Muscle of leg (tissue), 3 donors: ENCODE measurements at regions not wholly inside any gene's neighbourhood (a gene's known extent, or its start where the extent isn't known, plus 50 kb on each side); places are given as distances from the start of the nearest gene placed in this dataset.
"Not testable (repeated sequence)": the region's sequence is repeated elsewhere in the genome, so short reads cannot be mapped to it uniquely, and the experiment has no call there.

ENCODE experiments used
- DNase-seq: peaks from one replicate; pipeline ENCODE4 v3.0.0; 2013
- H3K27ac ChIP-seq: one replicate; pipeline ENCODE4 v1.5.1; 2013; ENCODE audit warnings: mild to moderate bottlenecking, low read length, control low read depth
- H3K27me3 ChIP-seq: one replicate; pipeline ENCODE4 v1.6.1; 2013; ENCODE audit warnings: low read length; ENCODE audit not compliant: control insufficient read depth, insufficient read depth
- H3K36me3 ChIP-seq: one replicate; pipeline ENCODE4 v1.6.1; 2013; ENCODE audit warnings: low read length; ENCODE audit not compliant: control insufficient read depth, insufficient read depth
- H3K4me1 ChIP-seq: one replicate; pipeline ENCODE4 v1.6.1; 2013; ENCODE audit warnings: low read length; ENCODE audit not compliant: control insufficient read depth, insufficient read depth
- H3K4me3 ChIP-seq: one replicate; pipeline ENCODE4 v1.5.1; 2013; ENCODE audit warnings: low read length, control low read depth
- H3K9me3 ChIP-seq: replicated peaks from 2 replicates; pipeline ENCODE4 v1.6.1; 2013; ENCODE audit warnings: low read depth, low read length; ENCODE audit not compliant: control insufficient read depth
- WGBS: methylation state at CpG from one replicate; pipeline ENCODE4 v1.1.5; 2013; ENCODE audit warnings: missing lambda C conversion rate; ENCODE audit not compliant: insufficient coverage; 5-methylcytosine and 5-hydroxymethylcytosine counted together

GRCh38 chr5:72720205-72720604, 96.3 kb upstream of the TNPO1 start:
- Histone ChIP-seq H3K4me3 (no peak overlapping the region), H3K36me3 (no peaks in the 10 kb centered on the region), H3K27me3 (no peaks in the 10 kb centered on the region), H3K27ac (no peak overlapping the region), H3K4me1 (no peaks in the 10 kb centered on the region), H3K9me3 (no peaks in the 10 kb centered on the region)
- DNase-seq = no peak
- no CpG with 5 or more reads among the region's 4 CpGs for WGBS

DNA sequence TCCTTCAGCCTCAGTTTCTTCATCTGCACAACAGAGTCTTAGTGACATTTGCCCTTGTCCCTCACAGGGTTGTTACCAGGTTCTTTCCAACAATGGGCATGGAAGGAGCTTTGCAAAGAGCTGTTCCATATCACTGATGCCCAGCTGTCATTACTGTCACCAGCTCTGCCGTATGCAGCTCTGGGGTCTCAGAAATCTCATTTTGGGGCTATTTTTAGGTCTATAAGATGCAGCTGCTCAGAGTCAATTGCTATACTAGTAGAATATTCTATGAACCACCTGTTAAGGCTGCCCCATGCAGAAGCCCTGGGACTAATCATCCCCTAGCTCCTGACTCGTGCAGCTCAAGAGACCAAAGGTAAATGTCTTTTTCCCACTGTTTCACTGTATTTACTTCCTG, 105.1 kb upstream of the TNPO1 start:
- H3K9me3 ChIP-seq = peaks cover 10% of the 10 kb centered on the region
- 18% methylated on average over 1 of the region's 2 CpGs for WGBS
- no peaks in the 10 kb centered on the region for H3K36me3 ChIP-seq
- peak overlapping the region; percentile 1 for H3K27ac ChIP-seq
- no peaks in the 10 kb centered on the region for H3K27me3 ChIP-seq
- H3K4me3 ChIP-seq = no peak overlapping the region
- H3K4me1 ChIP-seq = peaks cover 15% of the 10 kb centered on the region
- DNase-seq = no peak

GRCh38 chr5:72709341-72709740, 107.1 kb upstream of the TNPO1 start:
- Histone ChIP-seq H3K4me1 (peaks cover 15% of the 10 kb centered on the region), H3K9me3 (peaks cover 10% of the 10 kb centered on the region), H3K36me3 (no peaks in the 10 kb centered on the region), H3K27me3 (no peaks in the 10 kb centered on the region), H3K4me3 (no peak overlapping the region), H3K27ac (no peak overlapping the region)
- peak; percentile 23 for DNase-seq
- WGBS = no CpG with 5 or more reads among the region's 1 CpG

- H3K9me3 ChIP-seq = peaks cover 10% of the 10 kb centered on the region
- no peak for DNase-seq
- H3K4me3 ChIP-seq = no peak overlapping the region
- no peaks in the 10 kb centered on the region for H3K36me3 ChIP-seq
- WGBS = no CpG with 5 or more reads among the region's 1 CpG
- no peak overlapping the region for H3K27ac ChIP-seq
- H3K4me1 ChIP-seq = peaks cover 5% of the 10 kb centered on the region
- H3K27me3 ChIP-seq = no peaks in the 10 kb centered on the region
Measured at GRCh38 chr5:72705178-72705577, 111.3 kb upstream of the TNPO1 start.

GRCh38 chr5:72703876-72704275, 112.6 kb upstream of the TNPO1 start:
- Histone ChIP-seq H3K27me3 (no peaks in the 10 kb centered on the region), H3K9me3 (peaks cover 9% of the 10 kb centered on the region), H3K36me3 (no peaks in the 10 kb centered on the region), H3K4me1 (peaks cover under 1% of the 10 kb centered on the region), H3K4me3 (no peak overlapping the region), H3K27ac (no peak overlapping the region)
- no peak for DNase-seq
- no CpG with 5 or more reads among the region's 2 CpGs for WGBS

- no peaks in the 10 kb centered on the region for H3K4me1 ChIP-seq
- peaks cover 2% of the 10 kb centered on the region for H3K9me3 ChIP-seq
- no peak overlapping the region for H3K4me3 ChIP-seq
- H3K27ac ChIP-seq = no peak overlapping the region
- WGBS = 40% methylated on average over 2 of the region's 5 CpGs
- no peak for DNase-seq
- H3K36me3 ChIP-seq = no peaks in the 10 kb centered on the region
- no peaks in the 10 kb centered on the region for H3K27me3 ChIP-seq
Measured at GRCh38 chr5:72702881-72703434, 113.5 kb upstream of the TNPO1 start.

DNA sequence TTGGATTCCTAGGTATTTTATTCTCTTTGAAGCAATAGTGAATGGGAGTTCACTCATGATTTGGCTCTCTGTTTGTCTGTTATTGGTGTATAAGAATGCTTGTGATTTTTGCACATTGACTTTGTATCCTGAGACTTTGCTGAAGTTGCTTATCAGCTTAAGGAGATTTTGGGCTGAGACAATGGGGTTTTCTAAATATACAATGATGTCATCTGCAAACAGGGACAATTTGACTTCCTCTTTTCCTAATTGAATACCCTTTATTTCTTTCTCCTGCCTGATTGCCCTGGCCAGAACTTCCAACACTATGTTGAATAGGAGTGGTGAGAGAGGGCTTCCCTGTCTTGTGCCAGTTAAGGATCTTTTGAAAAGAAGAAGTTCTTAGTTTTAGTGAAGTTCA, 114.4 kb upstream of the TNPO1 start:
- H3K36me3 ChIP-seq, H3K4me3 ChIP-seq, H3K4me1 ChIP-seq: not testable (repeated sequence)

DNA sequence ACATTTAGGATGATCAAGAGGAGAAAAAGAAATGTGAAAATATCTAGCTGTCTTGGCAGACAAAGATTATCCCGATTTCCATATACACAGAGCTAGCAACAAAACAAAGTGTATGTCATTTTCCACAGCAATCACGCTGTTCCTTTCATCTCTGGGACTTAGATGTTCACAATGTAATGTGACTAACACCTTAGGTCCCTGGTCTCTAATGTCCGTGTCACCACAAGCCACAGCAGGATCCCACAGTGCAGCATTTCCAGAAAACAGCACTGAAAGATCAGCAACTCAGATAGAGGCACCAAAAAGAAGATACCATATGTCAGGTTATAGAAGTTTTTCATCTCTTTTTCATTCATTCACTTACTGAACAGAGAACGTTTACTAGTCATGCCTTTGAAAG, 118.0 kb upstream of the TNPO1 start:
- Histone ChIP-seq H3K27me3 (no peaks in the 10 kb centered on the region), H3K27ac (no peak overlapping the region), H3K36me3 (no peaks in the 10 kb centered on the region), H3K9me3 (no peaks in the 10 kb centered on the region), H3K4me1 (no peaks in the 10 kb centered on the region), H3K4me3 (no peak overlapping the region)
- 38% methylated on average over 1 of the region's 4 CpGs for WGBS
- no peak for DNase-seq

More for the DNA sequence above, 114.4 kb upstream of the TNPO1 start:
- DNase-seq, H3K27ac ChIP-seq, H3K9me3 ChIP-seq, H3K27me3 ChIP-seq: not testable (repeated sequence)

GRCh38 chr5:72697622-72698021, 118.8 kb upstream of the TNPO1 start:
- no peak for DNase-seq
- H3K27me3 ChIP-seq = no peaks in the 10 kb centered on the region
- WGBS = no CpG with 5 or more reads among the region's 2 CpGs

GRCh38 chr5:72695659-72696058, 120.8 kb upstream of the TNPO1 start:
- no peaks in the 10 kb centered on the region for H3K9me3 ChIP-seq

More at GRCh38 chr5:72697622-72698021, 118.8 kb upstream of the TNPO1 start:
- H3K36me3 ChIP-seq = no peaks in the 10 kb centered on the region
- H3K9me3 ChIP-seq = no peaks in the 10 kb centered on the region
- H3K4me1 ChIP-seq = peaks cover 2% of the 10 kb centered on the region
- no peak overlapping the region for H3K27ac ChIP-seq
- H3K4me3 ChIP-seq = no peak overlapping the region

GRCh38 chr5:72694856-72695255, 121.6 kb upstream of the TNPO1 start:
- H3K4me3 ChIP-seq = no peak overlapping the region
- H3K27ac ChIP-seq = no peak overlapping the region
- H3K27me3 ChIP-seq = no peaks in the 10 kb centered on the region
- no CpG with 5 or more reads among the region's 2 CpGs for WGBS
- H3K36me3 ChIP-seq = no peaks in the 10 kb centered on the region
- no peak for DNase-seq
- no peaks in the 10 kb centered on the region for H3K9me3 ChIP-seq
- peaks cover 2% of the 10 kb centered on the region for H3K4me1 ChIP-seq

More at GRCh38 chr5:72695659-72696058, 120.8 kb upstream of the TNPO1 start:
- DNase-seq = no peak
- Histone ChIP-seq H3K4me1 (peaks cover 2% of the 10 kb centered on the region), H3K27me3 (no peaks in the 10 kb centered on the region), H3K36me3 (no peaks in the 10 kb centered on the region), H3K27ac (no peak overlapping the region), H3K4me3 (no peak overlapping the region)
